GM03348 (cell line): ENCODE measurements at regions not wholly inside any gene's neighbourhood (a gene's known extent, or its start where the extent isn't known, plus 50 kb on each side); places are given as distances from the start of the nearest gene placed in this dataset.
"Not testable (repeated sequence)": the region's sequence is repeated elsewhere in the genome, so short reads cannot be mapped to it uniquely, and the experiment has no call there.

Experiments used
- DNase-seq: peaks from one replicate; pipeline ENCODE4 v3.0.0; 2012; ENCODE audit warnings: low spot score

DNA sequence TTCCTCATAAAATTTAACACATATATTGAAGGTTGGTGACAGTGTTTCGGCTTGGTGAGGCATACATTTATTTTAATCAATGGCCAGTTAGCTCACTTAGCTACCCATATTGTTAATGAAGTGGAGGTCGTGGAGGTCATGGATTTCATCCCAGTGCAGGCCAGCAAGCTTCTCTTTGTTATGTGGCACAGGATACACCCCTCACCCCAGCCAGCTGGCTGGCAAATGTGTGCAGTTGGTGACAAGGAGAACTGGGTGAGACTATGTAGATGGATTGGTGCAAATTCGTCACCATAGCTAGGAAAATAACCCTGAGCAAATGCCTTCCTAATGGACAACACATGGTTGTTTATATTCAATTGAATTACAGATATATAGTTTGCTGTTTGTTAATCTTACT lies 50.5 kb upstream of the FOXP2 start:
- no peak for DNase-seq

DNA sequence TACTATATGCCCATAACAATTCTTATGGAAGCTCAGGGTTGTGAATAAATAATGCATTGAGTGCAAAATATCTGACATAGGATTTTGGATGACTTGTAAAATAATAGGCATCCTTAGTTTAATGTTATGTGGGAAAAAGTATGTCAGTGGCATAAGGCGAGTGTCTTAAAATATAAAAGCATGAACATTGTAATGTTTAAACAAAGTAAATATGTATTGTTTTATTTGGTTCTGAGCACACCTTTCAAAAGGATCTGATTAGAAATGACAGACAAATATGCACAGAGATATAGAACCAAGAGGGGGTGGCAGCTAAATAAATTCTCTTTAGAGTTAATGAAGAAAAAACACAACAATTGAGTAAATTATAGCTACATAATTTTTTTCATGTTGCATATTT lies 51.3 kb upstream of the FOXP2 start:
- DNase-seq = no peak

DNA sequence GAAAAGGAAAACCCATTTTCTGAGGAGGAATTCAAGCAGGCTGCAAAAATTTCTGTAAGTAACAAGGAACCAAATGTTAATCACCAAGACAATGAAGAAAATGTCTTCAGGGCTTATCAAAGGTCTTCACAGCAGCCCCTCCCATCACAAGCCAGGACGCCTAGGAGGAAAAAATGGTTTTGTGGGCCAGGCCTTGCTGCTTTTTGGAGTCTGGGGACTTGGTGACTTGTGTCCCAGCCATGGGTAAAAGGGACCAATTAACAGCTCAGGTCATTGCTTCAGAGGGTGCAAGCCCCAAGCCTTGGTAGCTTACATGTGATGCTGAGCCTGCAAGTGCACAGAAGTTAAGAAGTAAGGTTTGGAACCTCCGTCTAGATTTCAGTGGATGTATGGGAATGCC lies 55.7 kb upstream of the FOXP2 start:
- no peak for DNase-seq

DNA sequence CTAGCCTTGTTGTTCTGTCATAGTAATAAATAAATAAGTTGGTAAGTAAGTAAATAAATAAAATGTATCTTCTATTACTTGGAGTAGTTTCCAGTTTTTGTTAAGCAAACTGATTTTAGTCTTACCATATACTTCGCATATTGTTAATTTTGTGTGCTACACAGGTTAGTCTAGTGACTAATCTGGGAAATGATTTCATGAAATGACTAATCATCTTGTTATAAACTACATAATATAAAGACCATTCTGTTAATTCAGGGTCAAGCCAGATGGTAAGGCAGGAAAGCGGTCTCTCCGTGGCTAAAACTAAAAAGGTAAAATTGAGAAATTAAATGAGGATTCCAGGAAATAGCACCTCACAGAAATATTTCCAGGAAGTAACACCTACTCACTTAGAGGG lies 58.5 kb upstream of the FOXP2 start:
- no peak for DNase-seq

DNA sequence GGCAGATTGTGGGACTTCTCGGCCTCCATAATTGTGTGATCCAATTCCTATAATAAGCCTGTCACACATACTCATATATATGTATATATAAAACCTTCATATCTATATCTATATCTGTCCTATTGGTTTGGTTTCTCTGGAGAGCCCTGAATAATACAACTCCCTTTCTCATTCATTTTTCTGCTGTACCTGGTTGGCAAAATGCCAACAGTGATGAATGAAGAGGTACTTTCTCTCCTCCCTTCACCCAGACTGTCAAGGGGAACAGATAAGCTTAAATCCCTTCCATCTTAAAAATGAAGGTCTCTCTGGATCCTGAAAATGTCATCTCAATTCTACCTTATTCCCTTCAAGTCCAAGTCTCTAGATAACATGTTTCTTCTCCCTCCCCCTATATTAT lies 60.3 kb upstream of the FOXP2 start:
- DNase-seq = no peak

DNA sequence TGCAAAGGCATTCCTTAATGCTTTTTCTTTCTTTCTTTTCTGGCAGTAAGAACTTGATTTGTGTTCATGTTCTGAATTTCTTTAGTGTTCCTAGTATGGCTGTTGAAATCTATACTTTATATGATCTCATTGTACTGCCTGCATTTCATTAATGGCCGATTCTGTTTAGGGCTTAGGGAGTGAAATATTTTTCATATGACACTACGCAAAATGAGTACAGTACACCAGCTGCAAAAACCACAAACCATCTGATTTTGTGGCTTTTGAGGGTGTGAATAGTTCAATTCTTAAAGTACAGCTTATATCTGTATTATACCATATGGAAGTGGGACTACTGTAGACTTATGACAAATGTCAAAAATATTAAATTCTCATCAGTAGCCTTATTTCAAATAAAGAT lies 69.1 kb upstream of the FOXP2 start:
- no peak for DNase-seq

DNA sequence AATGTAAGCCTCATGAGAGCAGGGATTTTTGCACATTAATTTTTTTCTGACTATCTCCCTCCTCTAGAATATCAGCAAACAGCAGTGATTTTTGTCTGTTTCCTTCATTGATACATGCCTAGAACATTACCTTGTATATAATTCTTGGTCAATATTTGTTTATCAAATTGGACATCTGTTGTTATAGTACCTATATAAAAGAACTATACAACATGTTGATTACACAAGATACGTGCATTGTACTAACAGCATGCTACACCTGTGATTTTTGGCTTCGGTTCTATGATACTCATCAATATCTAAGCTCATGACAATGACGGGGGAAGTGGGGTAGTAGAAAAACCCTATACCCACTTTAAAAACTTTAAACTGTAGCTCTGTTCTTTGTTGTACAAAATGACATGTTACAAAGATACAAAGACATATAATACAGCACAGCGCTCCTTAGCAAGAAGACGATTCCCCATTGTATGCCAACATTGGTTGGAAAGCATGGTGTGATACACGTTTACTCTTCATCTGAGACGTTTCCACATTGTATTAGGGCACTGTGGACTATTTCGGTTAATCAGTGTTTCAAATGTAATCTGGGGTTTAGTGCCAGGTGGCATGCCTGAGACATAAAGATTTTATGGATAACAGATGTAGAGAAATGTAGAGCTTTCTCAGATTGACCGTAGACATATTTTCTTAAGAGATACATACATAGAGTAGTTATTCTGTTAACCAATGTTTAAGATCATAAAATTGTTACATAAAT lies 70.5 kb upstream of the FOXP2 start:
- DNase-seq = no peak

DNA sequence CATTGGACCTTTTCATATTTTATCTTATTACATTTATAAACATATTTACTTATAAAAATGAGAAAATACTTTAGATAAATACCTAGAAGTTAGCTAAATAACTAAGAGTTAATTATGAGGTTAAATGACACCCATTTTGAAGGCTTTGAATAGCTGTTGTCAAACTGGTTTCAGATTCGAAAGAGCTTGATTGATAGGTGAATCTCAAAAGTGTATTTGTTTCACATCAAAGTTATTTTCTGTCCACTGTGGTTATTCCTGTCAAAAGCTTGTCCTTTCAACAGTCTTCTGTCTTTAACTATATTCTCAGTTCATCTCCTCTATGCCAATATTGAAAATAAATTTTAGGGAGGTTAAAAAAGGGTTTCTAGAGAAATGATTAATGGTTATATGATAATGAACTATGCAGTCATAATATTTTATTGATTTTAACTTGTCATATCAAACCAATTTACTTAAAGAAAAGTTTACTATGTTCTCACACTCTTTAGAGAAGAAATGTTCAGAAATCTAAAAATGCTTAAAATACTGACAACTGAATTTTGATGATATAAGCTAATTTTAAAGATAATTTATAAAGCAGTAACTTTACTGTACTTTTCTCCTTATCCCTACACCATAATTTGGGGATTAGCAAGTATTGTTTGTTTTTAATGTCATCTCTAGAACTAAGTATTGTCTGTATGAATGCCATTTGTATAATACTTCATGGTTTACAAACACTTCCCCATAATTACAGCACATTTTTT lies 72.0 kb upstream of the FOXP2 start:
- no peak for DNase-seq

DNA sequence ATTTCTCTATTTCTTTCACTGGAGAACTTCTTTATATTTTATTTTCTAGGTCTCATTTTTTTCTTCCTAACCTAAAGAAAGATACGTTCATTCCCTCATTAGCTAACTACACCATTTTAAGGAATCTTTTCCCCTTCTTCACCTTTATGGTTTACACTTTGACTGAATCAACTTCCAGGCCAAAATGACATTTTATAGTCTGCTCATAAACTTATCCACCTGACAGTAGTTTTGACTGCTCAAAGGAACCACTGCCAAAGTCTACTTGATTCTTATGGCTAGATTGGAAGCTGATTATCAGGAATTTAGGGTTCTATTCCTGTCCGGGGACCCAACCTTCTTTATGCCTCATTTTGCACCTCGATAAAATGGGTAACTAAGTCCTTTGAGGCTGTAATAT lies 73.0 kb upstream of the FOXP2 start:
- DNase-seq = no peak

DNA sequence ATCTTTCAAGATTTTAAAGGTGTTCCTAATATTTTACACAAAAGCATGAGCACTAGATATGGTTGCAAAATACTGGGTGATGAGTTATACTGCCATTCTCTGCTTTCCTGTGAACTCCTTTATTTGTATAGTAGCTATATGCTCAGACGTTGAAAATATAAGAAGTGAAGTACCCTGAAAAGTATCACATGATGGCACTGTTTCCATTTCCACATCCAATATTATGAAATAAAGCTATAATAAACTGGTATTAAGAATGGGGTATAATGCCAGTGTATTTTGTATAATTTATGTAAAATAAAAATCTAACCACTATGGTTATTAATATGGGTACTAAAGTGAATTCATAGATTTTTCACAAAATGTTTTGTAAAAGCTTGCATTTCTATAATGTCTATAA lies 79.6 kb upstream of the FOXP2 start:
- no peak for DNase-seq

DNA sequence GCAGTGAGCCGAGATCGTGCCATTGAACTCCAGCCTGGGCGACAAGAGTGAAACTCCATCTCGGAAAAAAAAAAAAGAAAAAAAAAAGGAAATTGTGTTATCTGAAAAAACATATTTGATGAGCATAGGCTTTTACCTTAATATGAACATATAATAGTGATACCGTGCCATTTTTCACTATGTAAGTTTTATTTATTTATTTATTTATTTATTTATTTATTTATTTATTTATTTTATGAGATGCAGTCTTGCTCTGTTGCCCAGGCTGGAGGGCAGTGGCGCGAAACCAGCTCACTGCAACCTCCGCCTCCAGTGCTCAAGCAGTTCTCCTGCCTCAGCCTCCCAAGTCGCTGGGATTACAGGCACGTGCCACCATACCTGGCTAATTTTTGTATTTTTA lies 85.2 kb upstream of the FOXP2 start:
- DNase-seq = not testable (repeated sequence)

DNA sequence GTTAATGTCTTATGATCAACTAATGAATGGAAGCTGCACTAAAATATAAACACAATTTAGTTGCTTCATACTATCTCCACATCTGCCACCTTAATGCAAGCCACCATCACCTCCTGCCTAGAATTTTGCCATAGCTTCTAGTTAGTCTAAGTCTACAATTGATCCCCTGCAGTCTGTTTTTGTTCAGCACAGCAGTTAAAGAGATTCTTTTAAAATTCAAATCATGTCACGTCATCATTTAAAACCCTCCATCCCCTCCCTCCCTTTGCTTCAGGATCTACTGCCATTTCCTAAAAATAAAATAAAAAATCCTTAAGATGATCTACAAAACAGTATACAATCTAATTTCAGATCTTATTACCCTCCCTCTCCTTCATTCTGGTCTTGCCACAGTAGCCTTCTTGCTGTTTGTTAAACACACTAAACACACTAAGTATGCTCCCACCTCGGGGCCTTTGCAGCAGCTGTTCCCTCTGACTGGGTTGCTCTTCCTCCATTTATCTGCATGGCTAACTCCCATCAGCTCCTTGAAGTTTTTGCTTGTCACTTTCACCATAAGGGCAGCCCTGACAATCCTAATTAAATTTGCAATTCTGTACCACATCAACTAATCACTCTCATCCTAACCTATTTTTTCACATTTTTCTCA lies 97.0 kb upstream of the FOXP2 start:
- no peak for DNase-seq

DNA sequence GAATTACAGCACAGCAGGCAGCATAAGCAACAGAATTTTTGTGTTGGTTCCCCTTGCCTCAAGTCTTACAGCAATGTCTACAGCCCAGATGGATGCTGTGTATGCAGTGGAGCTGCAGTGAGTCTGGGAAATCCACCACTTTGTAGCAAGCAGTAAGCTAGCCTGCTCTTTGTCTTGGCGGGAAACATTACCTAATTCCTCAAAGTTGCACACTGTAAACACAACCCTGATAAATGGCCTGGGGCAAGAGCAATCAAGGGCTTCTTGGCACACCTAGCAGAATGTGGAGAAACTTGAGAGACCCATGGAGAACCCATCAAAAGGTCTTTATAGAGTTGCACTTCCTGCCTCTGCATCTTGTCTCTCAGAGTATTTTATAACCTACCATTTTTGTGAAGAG lies 102.0 kb upstream of the FOXP2 start:
- no peak for DNase-seq

DNA sequence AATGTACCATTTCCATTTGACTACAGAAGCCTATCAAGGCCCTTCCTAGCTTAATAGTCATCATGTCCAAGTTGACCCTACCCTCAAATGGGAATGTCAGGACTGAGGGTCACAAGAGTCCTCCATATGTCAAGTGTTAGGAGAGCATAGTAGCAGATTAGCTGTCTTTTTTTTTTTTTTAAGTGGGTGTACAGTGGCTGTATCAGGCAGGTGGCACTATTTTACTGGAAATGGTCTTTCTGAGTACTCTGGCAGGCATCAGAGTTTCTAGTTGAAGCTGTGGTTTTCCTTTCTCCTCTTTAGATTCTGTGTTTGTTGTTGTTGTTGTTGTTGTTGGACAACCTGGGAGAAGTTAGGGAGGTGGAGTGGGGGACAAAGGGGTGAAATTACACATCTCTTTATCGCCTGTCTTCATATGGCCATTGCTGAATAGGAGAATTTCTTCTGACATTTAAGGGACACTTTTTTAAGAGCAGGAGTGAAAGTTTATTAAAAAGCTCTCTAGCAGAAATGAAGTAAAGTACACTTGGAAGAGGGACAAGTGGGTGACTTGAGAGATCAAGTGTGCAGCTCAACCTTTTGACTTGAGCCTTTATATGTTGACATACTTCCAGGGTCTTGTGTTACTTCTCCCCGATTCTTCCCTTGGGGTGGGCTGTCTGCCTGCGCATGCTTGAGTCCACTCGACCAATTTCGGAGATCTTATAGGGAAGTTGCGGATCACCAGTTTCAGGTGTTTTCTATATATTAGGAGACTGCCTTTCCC lies 104.1 kb upstream of the FOXP2 start:
- no peak for DNase-seq

DNA sequence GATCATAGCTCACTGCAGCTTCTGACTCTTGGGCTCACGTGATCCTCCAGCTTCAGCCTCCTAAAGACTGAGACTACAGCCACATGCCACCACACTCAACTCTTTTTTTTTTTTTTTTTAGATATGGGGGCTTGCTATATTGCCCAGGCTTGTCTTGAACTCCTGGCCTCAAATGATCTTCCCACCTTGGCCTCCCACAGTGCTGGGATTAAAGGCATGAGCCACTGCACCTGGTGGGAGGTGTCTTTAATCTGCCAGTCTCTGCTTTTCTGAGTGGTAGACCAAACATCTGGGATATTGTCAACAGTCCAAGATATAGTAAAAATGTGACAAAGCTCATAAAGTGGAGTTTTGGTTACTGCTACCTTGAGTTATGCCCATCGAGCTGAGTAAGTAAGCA lies 104.9 kb upstream of the FOXP2 start:
- DNase-seq = no peak

DNA sequence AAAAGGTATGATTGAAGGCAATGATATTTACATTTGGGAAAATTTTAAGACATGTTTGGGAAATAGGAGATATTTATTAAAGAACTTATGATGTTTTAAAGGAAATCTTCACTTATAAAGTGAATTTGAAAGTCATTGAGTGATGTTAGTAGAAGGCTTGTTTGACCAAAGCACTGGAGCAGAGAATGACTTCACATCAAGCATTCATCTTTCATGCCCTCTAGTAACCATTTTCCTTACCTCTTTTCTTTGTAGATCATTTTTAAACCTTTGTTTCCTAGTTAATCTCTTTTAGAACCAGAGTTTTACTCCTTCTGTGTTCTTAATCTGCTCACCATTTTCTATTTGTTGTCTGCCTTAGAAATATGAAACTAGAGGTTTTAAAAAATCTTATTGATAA lies 111.3 kb upstream of the FOXP2 start:
- no peak for DNase-seq

DNA sequence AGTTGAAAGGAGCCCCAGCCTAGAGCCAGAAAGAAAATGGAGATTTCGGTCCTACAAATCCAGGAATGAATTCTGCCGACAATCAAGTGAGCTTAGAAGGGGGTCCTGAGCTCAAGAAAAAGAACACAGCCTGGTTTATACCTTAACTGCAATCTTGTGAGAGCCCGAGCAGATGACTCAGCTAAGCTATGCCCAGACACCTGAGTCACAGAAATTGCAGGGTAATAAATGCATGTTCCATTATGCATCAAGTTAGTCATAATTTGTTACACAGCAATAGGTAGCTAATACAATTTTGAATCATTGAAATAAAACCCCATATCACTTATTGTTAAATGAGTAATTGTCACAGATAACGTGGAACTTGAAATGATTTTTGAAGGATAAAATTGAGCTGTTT lies 111.8 kb upstream of the FOXP2 start:
- no peak for DNase-seq

DNA sequence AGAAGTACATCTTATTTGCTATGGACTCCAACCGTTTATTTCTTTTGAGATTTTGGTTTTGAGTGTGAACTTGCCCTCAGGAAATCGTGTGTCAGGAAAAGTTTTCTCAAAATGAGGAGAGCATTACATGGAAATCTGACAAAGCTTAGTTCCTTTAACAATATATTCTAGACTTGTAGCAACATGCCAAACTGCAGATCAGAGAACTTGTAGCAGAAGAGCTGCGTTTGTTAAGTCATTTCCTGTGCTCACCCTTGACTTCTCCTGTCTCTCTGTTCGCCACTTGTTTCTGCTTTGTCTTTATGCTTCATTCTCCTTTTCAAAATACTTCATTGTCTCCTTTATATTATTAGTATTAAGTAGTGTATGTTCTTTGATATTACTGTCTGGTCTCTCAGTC lies 116.6 kb upstream of the FOXP2 start:
- no peak for DNase-seq

DNA sequence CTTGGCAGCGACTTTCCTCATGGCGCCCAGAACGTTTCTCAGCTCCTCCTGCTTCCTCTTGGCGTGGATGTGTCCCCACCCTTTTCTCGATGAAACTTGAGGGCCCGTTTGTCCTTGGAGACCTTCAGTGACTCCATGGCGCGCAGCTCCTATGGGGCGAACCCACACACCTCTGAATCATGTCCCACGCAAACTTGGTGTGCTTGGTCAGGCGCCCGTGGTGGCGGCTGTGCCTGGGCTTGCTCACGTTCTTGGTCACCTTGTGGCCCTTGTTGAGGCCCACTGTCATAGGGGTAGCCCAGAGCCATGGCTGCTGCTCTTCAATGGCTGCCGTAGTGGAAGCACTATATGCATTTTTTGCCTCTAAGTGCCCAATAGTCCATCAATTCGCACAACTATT lies 117.5 kb upstream of the FOXP2 start:
- DNase-seq = no peak

DNA sequence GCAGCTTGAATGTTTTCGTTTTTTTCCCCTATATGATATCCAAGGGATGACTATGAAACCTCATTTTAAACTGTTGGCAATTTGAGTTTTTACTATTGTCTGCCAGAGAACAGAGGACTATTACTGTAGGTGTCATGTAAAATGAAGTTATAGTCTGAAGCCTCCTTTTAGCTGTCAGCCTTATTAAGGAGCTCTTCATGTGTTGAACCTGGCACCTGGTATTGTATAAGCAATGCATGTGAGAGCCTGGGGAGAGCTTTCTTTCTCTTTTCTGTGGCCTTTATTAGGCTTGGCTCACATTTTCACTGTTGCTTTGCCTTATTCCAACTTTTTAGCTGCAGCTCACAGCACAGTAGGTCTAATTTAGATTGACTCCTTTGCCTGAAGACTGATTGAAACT lies 119.1 kb upstream of the FOXP2 start:
- no peak for DNase-seq

DNA sequence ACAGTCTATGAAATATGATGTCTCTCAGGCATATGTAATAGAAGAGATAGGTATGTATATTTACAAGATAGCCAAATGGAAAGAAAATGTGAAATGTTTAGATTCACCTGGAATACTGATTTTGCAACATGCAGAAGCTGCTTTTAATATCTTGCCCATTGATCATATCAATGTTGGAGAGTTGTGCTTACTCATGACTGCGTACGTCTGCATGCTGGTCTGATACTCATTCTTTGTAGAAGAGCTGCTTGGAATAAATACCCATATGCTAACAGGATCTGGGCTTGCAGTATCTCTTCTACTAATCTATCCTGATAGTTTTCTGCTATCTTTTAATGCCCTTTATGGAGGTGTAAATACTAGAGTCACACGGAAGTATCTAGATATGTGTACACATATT lies 120.6 kb upstream of the FOXP2 start:
- DNase-seq = no peak

DNA sequence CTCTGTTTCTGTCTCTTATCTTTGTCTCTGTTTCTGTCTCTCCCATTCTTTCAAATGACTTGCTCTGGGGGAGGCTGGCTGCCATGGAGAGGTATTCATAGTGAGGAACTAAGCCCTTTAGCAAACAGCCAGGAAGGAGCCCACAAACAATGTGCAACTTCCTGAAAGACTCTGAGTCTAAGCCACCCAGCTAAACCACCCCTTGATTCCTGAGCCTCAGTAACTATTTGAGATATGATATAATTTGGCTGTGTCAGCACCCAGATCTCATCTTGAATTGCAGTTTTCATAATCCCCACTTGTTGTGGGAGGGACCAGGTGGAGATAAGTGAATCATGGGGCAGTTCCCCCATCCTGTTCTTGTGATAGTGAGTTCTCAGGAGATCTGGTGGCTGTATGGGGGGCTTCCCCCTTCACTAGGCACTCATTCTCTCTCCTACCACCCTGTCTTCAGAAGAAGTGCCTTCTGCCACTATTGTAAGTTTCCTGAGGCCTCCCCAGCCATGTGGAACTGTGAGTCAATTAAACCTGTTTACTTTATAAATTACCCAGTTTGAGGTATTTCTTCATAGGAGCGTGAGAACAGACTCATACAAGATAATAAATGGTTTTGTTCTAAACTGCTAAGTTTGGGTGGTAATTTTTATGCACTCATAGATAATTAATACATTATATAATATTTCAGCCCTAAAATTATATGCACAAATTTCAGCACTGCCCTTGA lies 121.2 kb upstream of the FOXP2 start:
- no peak for DNase-seq
